ENCODE measurements at regions not wholly inside any gene's neighbourhood (a gene's known extent, or its start where the extent isn't known, plus 50 kb on each side); places are given as distances from the start of the nearest gene placed in this dataset.

GRCh38 chr20:43318755-43319297 is 129.1 kb upstream of the PTPRT start:
- TF ChIP-seq CTCF (IDR thresholded peaks at IDR 0.05; ENCODE audit: unreplicated experiment), result no peak
- Mint-ChIP-seq H3K4me3 (ENCODE audit: unreplicated experiment) (no peak overlapping the region), H3K9me3 (ENCODE audit: unreplicated experiment) (peaks cover 16% of the 10 kb centered on the region), H3K4me1 (ENCODE audit: unreplicated experiment) (no peaks in the 10 kb centered on the region), H3K27ac (ENCODE audit: unreplicated experiment) (no peak overlapping the region), H3K36me3 (ENCODE audit: low read depth, unreplicated experiment) (peaks cover 5% of the 10 kb centered on the region), H3K27me3 (ENCODE audit: unreplicated experiment) (no peaks in the 10 kb centered on the region)
- DNase-seq (ENCODE audit: low spot score), result no peak

- Mint-ChIP-seq H3K9me3 (ENCODE audit: unreplicated experiment) (peaks cover 7% of the 10 kb centered on the region), H3K4me3 (ENCODE audit: unreplicated experiment) (no peak overlapping the region)
- no peak for TF ChIP-seq CTCF (IDR thresholded peaks at IDR 0.05; ENCODE audit: unreplicated experiment)
These were observed 126.6 kb upstream of the PTPRT start for GRCh38 chr20:43316271-43316670.

DNA sequence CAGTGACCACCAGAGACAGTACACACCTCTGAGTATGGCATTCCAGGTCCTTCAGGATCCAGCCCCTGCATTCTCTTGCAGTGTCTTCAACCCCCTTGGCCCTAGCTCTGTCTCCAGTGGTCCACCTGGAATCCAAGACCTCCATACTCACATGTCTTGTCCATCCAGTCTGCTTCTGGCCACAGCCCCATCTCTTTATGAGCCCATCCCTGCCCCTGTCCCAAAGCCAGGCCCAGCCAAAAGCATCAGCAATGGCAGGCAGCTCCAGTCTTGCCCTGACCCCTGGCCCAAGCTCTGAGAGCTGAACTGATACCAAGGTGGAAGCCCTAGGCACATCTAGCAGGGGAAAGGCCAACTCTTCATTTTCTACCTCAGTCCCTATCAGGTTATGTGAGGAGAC is 119.6 kb upstream of the PTPRT start:
- DNase-seq (ENCODE audit: low spot score), result no peak
- no peak overlapping the region for H3K27ac Mint-ChIP-seq (ENCODE audit: unreplicated experiment)
- no peak for TF ChIP-seq CTCF (IDR thresholded peaks at IDR 0.05; ENCODE audit: unreplicated experiment)
- no peak overlapping the region for H3K4me3 Mint-ChIP-seq (ENCODE audit: unreplicated experiment)
- no peaks in the 10 kb centered on the region for H3K4me1 Mint-ChIP-seq (ENCODE audit: unreplicated experiment)
- H3K36me3 Mint-ChIP-seq (ENCODE audit: low read depth, unreplicated experiment), result peaks cover 3% of the 10 kb centered on the region
- peaks cover 29% of the 10 kb centered on the region for H3K9me3 Mint-ChIP-seq (ENCODE audit: unreplicated experiment)
- H3K27me3 Mint-ChIP-seq (ENCODE audit: unreplicated experiment), result no peaks in the 10 kb centered on the region

More at GRCh38 chr20:43316271-43316670, 126.6 kb upstream of the PTPRT start:
- Mint-ChIP-seq H3K27me3 (ENCODE audit: unreplicated experiment) (no peaks in the 10 kb centered on the region), H3K36me3 (ENCODE audit: low read depth, unreplicated experiment) (peaks cover 5% of the 10 kb centered on the region), H3K27ac (ENCODE audit: unreplicated experiment) (no peak overlapping the region), H3K4me1 (ENCODE audit: unreplicated experiment) (no peaks in the 10 kb centered on the region)
- DNase-seq (ENCODE audit: low spot score), result no peak

DNA sequence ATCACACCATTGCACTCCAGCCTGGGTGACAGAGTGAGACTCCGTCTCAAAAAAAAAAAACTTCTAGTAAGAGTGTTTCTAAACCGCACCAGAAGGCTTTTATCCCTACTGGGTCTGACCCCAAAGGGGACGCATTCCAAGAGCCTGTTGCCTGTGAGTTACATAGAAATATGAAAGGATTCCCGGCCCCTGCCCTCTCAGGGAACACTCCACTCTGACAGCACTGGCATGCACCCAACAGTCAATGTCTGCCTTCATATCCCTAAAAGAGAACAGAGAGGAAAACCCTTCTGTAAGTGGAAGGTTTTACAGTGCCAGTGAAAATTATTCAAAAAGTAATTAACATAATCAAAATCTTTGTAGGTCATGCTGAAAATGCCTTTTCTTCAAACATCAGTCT is 117.1 kb upstream of the PTPRT start:
- Mint-ChIP-seq H3K9me3 (ENCODE audit: unreplicated experiment) (peaks cover 33% of the 10 kb centered on the region), H3K4me3 (ENCODE audit: unreplicated experiment) (no peak overlapping the region), H3K4me1 (ENCODE audit: unreplicated experiment) (no peaks in the 10 kb centered on the region), H3K36me3 (ENCODE audit: low read depth, unreplicated experiment) (peaks cover 9% of the 10 kb centered on the region), H3K27me3 (ENCODE audit: unreplicated experiment) (no peaks in the 10 kb centered on the region), H3K27ac (ENCODE audit: unreplicated experiment) (no peak overlapping the region)
- no peak for DNase-seq (ENCODE audit: low spot score)
- TF ChIP-seq CTCF (IDR thresholded peaks at IDR 0.05; ENCODE audit: unreplicated experiment), result no peak

GRCh38 chr20:43305749-43306148 is 116.0 kb upstream of the PTPRT start:
- Mint-ChIP-seq H3K9me3 (ENCODE audit: unreplicated experiment) (peaks cover 39% of the 10 kb centered on the region), H3K36me3 (ENCODE audit: low read depth, unreplicated experiment) (peaks cover 9% of the 10 kb centered on the region), H3K4me3 (ENCODE audit: unreplicated experiment) (no peak overlapping the region), H3K27me3 (ENCODE audit: unreplicated experiment) (no peaks in the 10 kb centered on the region), H3K4me1 (ENCODE audit: unreplicated experiment) (no peaks in the 10 kb centered on the region), H3K27ac (ENCODE audit: unreplicated experiment) (no peak overlapping the region)
- no peak for DNase-seq (ENCODE audit: low spot score)
- TF ChIP-seq CTCF (IDR thresholded peaks at IDR 0.05; ENCODE audit: unreplicated experiment), result no peak

Data from endothelial cell (in vitro differentiated cells).